GM19372 (cell line): ENCODE measurements at regions not wholly inside any gene's neighbourhood (a gene's known extent, or its start where the extent isn't known, plus 50 kb on each side); places are given as distances from the start of the nearest gene placed in this dataset.
"Not testable (repeated sequence)": the region's sequence is repeated elsewhere in the genome, so short reads cannot be mapped to it uniquely, and the experiment has no call there.

Experiments used
- ATAC-seq: cut with Tn5 transposase; IDR thresholded peaks from one replicate; pipeline ENCODE4 v1.9.1; 2021; ENCODE audit warnings: mild to moderate bottlenecking, low read depth, moderate library complexity; ENCODE audit not compliant: unreplicated experiment

GRCh38 chr1:176396604-176397395 lies 66.2 kb upstream of the PAPPA2 start:
- ATAC-seq: not testable (repeated sequence)

DNA sequence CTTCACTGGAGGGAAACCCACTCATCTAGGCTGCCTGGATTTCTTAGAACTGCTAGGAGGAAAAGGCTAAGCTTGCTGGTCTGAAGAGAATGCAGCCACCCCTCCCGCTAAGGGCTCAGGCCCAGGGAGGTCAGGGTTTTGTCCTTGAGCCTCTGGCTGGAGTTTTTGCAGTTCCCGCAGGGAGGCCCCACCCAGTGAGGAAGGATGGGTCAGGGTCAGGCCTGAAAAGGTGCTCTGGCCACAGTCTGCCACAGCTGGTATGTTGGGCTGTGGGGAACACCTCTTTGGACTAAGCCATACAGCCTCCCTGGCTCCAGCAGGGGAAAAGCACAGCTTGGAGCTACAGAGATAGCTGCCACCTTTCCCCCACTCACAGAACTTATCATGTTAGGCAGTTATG lies 71.4 kb upstream of the PAPPA2 start:
- no peak for ATAC-seq

GRCh38 chr1:176384841-176385240 lies 78.1 kb upstream of the PAPPA2 start:
- no peak for ATAC-seq

DNA sequence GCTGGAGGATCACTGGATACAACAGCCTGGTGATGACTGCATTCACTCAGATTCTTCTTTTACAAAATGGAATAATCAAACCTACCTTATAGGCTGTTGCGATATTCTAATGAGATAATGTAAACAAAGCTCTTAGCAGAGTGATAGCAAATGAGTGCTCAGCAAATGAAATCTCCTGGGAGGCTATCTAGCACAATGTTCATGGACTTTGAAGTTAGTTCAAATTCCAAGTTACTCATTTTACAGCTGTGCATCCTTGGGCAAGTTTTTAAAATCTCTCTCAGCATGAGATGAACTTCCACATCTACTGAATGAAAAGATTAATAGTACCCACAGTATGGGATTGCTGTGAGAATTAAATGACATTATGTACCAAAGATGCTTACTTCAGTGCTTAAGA lies 80.8 kb upstream of the PAPPA2 start:
- ATAC-seq: no peak

DNA sequence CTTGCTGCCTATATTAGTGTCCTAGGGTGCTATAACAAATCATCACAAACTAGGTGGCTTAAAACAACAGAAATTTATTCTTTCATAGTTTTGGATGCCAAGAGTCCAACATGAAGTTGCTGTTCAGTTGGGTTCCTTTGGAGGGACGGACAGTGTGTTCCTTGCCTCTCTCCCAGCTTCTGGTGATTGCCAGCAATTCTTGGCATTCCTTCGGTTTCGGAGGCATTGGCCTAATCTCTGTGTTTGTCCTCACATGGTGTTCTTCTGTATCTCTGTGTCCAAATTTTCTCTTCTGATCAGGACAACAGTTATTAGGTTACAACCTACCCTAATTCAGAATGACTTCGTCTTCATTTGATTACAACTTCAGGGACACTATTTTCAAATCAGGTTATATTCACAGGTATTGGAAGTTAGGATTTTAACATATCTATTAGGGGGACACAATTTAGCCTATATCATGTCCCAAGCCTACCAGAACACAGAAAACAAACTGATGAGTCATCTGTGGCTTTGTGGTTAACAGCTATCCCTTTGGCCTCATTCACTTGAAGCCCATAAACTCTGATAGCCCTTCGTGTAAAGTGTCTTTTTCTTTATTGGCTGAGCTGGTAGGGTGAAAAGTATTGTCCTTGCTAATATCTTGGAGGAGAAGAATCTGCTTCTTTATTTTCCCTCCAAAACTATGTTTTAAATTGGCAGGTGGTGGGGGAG lies 83.2 kb upstream of the PAPPA2 start:
- ATAC-seq: no peak

DNA sequence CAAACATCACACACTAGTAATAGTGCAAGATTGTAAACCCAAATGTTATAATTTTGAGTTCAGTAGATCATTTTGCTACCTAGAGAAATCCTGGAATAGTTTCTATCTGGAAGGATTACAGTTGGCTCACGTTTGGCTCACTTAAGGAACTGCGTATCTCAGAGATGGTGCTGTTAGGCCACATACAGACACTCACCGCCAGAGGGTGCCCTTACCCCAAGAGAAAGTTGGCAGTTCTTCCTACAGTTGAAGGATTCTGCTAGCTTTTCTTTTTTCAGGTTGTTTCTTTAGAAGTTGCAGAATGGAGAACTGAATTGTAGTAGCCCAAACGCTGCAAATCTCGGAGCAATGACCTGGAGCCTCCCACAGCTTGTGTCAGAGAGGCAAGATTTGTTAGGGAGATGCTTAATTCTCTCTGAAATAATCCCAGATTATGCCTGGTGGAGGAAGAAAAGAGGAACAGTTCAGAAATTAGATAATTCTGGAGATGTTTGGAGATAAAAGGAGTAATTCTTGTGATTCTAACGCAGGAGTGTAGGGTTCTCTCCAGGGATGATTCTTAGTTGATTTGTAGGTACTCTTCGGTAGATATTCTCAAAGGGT lies 87.9 kb upstream of the PAPPA2 start:
- peak; percentile 92 for ATAC-seq

- ATAC-seq: no peak
Observed at GRCh38 chr1:176364236-176364905, 98.6 kb upstream of the PAPPA2 start.

DNA sequence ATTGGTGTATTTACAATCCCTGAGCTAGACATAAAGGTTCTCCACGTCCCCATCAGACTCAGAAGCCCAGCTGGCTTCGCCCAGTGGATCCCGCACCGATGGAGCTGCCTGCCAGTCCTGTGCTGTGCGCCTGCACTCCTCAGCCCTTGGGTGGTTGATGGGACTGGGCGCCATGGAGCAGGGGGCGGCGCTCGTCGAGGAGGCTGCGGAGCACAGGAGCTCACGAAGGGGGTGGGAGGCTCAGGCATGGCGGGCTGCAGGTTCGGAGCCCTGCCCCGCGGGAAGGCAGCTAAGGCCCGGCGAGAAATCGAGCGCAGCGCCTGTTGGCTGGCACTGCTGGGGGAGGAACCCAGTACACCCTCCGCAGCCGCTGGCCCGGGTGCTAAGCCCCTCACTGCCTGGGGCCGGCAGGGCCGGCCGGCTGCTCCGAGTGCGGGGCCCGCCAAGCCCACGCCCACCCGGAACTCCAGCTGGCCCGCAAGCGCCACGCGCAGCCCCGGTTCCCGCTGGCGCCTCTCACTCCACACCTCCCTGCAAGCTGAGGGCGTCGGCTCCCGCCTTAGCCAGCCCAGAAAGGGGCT lies 113.8 kb upstream of the PAPPA2 start:
- ATAC-seq: not testable (repeated sequence)

GRCh38 chr1:176341656-176342055 lies 121.3 kb upstream of the PAPPA2 start:
- ATAC-seq: no peak

DNA sequence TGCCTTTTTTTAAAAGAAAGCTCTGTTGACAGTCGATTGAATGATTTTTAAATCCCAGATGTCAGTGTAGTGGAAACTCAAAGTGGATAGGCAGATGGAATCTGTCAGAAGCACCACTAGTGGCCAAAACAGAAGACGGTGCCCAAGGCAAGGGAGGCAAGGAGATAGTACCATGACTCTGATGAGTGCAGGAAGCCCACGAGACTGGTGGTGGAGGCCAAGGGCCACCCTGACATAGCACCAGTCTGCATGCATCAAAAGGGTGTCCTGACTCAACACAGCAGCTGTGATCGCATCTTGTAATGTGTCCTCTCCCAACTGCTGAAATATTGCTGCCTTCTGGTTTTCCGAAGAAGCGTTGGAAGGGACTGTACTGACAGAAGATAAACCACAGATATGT lies 124.1 kb upstream of the PAPPA2 start:
- no peak for ATAC-seq

DNA sequence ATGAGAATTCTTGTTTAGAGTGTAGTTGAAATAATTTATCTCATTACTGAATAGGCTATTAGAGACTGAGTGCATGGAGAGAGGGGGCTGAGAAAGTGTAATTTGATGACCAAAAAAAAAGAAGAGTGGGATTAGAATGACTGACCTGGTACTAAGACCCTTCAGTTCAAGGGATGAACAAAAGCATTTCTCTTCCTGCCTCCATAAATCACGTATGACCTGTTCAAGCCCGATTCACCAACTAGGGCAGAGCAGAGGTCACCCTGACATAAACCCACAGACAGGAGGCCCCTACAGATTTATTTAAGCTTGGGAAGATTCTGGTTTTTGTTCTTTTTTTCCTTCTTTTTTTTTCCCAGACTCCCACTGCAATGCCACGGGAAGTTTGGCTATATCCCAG lies 123.7 kb upstream of the COP1 start:
- no peak for ATAC-seq

DNA sequence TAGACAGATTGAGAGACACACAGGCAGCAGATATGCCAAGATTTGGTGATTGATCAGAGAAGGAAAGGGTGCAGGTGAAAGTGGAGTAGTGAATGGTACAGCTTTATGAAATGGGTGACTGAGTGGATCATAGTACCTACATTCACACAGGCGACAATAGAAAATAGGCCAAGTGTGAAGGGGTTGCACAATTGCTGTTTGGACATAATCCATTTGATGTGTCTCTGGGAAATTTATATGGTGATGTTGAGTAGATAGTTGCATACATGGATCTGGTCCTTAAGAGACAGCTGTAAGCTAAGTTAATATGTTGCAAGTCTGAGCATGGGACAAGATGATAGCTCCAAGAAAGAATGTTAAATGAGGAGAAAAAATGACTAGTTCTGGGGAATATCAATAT lies 118.6 kb upstream of the COP1 start:
- ATAC-seq: no peak

DNA sequence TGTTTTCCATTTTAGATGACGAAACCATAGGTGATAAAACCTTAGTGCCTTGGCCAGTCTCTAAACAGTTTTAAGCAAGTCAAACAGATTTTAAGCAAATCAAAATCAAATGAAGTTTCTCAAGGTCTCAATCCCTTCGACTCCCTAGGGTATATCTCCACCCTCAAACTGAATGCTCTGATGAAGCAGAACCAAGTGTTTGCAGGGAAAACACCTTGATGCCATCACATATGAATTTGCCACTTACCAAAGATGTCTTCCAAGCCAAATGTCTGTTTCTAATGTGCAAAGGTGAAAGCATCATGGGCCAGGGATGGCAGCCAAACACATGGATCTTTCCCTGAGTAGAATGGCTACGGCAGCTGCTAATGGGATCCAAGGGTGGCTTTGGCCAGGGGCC lies 116.4 kb upstream of the COP1 start:
- ATAC-seq: no peak

DNA sequence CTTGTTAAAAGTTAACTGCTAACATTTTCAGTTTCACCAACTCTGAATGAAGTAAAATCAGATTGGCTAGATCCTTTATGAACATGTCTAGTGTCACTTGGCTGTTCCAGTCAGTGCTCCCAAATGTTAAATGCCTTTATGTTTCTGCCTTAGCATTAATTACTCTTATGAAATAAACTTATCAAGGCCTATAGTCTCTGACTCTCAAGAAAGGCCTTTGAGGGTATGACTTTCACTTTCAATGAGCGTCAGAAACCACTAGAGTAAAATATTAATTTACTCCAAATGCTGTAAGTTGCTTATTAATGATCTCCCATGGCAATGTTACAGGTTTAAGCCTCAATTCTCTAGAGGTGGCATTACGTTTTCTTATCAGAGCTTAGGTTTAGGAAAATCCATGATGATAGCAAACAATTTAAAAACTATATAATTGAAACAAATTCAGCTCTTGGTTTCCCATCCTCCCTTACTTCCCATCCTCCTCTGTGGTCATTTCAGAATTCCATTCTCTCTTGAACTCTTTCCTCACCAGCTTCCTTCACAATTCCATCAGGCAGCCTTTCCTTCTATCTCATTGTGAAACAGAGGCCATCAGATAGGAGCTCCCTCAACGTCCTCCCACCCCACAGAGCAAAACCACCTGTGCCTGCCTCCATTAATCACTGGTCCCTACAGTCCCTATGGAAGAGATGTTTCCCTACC lies 108.6 kb upstream of the COP1 start:
- ATAC-seq: peak; percentile 67

- ATAC-seq: not testable (repeated sequence)
Observed at GRCh38 chr1:176296602-176297001, 89.5 kb upstream of the COP1 start.

- no peak for ATAC-seq
Observed at GRCh38 chr1:176285996-176286395, 78.9 kb upstream of the COP1 start.

DNA sequence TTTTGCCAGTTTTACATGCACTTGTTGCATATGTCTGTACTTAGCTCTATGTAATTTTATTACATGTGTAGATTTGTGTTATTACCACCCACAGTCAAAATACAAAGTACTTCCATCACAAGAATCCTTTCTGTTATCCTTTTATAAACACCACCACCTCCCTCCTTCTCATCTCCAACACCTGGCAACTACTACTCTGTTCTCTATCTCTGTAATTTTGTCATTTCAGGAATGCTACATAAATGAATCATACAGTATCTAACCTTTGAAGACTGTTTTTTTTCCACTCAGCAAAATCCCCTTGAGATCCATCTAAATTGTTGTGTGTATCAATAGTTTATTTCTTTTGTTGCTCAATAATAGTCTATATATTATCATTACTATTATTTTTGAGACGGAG lies 64.5 kb upstream of the COP1 start:
- no peak for ATAC-seq
